ENCODE measurements at regions not wholly inside any gene's neighbourhood (a gene's known extent, or its start where the extent isn't known, plus 50 kb on each side); places are given as distances from the start of the nearest gene placed in this dataset.

- no peak for TF ChIP-seq NANOG (IDR thresholded peaks at IDR 0.05; ENCODE audit: borderline replicate concordance)
- no peak for TF ChIP-seq POLR2AphosphoS5 (IDR thresholded peaks at IDR 0.05; ENCODE audit: low read depth)
- no peak for TF ChIP-seq CREB1 (CRISPR knock-in tag; IDR thresholded peaks at IDR 0.05; ENCODE audit: low read depth)
- TF ChIP-seq EZH2 (IDR thresholded peaks at IDR 0.05; ENCODE audit: low read depth, unreplicated experiment): no peak
- TF ChIP-seq, protein P1, sequence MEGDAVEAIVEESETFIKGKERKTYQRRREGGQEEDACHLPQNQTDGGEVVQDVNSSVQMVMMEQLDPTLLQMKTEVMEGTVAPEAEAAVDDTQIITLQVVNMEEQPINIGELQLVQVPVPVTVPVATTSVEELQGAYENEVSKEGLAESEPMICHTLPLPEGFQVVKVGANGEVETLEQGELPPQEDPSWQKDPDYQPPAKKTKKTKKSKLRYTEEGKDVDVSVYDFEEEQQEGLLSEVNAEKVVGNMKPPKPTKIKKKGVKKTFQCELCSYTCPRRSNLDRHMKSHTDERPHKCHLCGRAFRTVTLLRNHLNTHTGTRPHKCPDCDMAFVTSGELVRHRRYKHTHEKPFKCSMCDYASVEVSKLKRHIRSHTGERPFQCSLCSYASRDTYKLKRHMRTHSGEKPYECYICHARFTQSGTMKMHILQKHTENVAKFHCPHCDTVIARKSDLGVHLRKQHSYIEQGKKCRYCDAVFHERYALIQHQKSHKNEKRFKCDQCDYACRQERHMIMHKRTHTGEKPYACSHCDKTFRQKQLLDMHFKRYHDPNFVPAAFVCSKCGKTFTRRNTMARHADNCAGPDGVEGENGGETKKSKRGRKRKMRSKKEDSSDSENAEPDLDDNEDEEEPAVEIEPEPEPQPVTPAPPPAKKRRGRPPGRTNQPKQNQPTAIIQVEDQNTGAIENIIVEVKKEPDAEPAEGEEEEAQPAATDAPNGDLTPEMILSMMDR (conservative IDR thresholded peaks at IDR 0.05; ENCODE audit: low read depth in 2 of 2): no peak
- TF ChIP-seq, protein P2, sequence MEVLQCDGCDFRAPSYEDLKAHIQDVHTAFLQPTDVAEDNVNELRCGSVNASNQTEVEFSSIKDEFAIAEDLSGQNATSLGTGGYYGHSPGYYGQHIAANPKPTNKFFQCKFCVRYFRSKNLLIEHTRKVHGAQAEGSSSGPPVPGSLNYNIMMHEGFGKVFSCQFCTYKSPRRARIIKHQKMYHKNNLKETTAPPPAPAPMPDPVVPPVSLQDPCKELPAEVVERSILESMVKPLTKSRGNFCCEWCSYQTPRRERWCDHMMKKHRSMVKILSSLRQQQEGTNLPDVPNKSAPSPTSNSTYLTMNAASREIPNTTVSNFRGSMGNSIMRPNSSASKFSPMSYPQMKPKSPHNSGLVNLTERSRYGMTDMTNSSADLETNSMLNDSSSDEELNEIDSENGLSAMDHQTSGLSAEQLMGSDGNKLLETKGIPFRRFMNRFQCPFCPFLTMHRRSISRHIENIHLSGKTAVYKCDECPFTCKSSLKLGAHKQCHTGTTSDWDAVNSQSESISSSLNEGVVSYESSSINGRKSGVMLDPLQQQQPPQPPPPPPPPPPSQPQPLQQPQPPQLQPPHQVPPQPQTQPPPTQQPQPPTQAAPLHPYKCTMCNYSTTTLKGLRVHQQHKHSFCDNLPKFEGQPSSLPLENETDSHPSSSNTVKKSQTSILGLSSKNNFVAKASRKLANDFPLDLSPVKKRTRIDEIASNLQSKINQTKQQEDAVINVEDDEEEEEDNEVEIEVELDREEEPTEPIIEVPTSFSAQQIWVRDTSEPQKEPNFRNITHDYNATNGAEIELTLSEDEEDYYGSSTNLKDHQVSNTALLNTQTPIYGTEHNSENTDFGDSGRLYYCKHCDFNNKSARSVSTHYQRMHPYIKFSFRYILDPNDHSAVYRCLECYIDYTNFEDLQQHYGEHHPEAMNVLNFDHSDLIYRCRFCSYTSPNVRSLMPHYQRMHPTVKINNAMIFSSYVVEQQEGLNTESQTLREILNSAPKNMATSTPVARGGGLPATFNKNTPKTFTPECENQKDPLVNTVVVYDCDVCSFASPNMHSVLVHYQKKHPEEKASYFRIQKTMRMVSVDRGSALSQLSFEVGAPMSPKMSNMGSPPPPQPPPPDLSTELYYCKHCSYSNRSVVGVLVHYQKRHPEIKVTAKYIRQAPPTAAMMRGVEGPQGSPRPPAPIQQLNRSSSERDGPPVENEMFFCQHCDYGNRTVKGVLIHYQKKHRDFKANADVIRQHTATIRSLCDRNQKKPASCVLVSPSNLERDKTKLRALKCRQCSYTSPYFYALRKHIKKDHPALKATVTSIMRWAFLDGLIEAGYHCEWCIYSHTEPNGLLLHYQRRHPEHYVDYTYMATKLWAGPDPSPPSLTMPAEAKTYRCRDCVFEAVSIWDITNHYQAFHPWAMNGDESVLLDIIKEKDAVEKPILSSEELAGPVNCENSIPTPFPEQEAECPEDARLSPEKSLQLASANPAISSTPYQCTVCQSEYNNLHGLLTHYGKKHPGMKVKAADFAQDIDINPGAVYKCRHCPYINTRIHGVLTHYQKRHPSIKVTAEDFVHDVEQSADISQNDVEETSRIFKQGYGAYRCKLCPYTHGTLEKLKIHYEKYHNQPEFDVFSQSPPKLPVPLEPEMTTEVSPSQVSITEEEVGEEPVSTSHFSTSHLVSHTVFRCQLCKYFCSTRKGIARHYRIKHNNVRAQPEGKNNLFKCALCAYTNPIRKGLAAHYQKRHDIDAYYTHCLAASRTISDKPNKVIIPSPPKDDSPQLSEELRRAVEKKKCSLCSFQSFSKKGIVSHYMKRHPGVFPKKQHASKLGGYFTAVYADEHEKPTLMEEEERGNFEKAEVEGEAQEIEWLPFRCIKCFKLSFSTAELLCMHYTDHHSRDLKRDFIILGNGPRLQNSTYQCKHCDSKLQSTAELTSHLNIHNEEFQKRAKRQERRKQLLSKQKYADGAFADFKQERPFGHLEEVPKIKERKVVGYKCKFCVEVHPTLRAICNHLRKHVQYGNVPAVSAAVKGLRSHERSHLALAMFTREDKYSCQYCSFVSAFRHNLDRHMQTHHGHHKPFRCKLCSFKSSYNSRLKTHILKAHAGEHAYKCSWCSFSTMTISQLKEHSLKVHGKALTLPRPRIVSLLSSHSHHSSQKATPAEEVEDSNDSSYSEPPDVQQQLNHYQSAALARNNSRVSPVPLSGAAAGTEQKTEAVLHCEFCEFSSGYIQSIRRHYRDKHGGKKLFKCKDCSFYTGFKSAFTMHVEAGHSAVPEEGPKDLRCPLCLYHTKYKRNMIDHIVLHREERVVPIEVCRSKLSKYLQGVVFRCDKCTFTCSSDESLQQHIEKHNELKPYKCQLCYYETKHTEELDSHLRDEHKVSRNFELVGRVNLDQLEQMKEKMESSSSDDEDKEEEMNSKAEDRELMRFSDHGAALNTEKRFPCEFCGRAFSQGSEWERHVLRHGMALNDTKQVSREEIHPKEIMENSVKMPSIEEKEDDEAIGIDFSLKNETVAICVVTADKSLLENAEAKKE (CRISPR knock-in tag; IDR thresholded peaks at IDR 0.05): no peak
- TF ChIP-seq EZH2phosphoT487 (IDR thresholded peaks at IDR 0.05; ENCODE audit: unreplicated experiment): no peak
- TF ChIP-seq ZNF114 (CRISPR knock-in tag; IDR thresholded peaks at IDR 0.05): no peak
- Histone ChIP-seq H3F3A (replicated peaks; ENCODE audit: low read depth) (no peaks in the 10 kb centered on the region), H2AFZ (no peak overlapping the region), H3K9me2 (ENCODE audit: insufficient read depth) (peaks cover 17% of the 10 kb centered on the region), H3K4me3 (no peak overlapping the region), H4K20me1 (replicated peaks; ENCODE audit: insufficient read depth) (no peaks in the 10 kb centered on the region), H3K27me3 (ENCODE audit: insufficient read depth) (no peaks in the 10 kb centered on the region), H3K36me3 (ENCODE audit: insufficient read depth) (peaks cover 1% of the 10 kb centered on the region; the same call in 1 of the 2 replicates), H3K4me2 (no peak overlapping the region), H3K4me1 (ENCODE audit: insufficient read depth) (0 out of 2 replicates have a peak, but pooled peaks cover under 1% of the 10 kb centered on the region), H3K27ac (ENCODE audit: low read depth) (no peak overlapping the region), H3K79me2 (replicated peaks; ENCODE audit: insufficient read depth) (no peaks in the 10 kb centered on the region)
- ATAC-seq (no peak), DNase-seq (ENCODE audit: low spot score) (no peak)
- Mint-ChIP-seq H3K27me3 (ENCODE audit: insufficient read depth, low read depth, poor library complexity) (no peaks in the 10 kb centered on the region), H3K9me3 (no peaks in the 10 kb centered on the region; the same call in 2 of the 3 replicates), H3K36me3 (ENCODE audit: low read depth) (no peaks in the 10 kb centered on the region), H3K4me3 (no peak overlapping the region), H3K27ac (no peak overlapping the region), H3K4me1 (peaks cover 1% of the 10 kb centered on the region; the same call in 2 of the 3 replicates)
Measured at GRCh38 chr5:18602402-18602801, 968.1 kb downstream of the TAF11L14 start.
